Activated CD8-positive, alpha-beta memory T cell treated with anti-CD3 and anti-CD28 coated beads, Interleukin-2, amount 50 U/mL, for 24 hours (primary cell): ENCODE measurements at regions not wholly inside any gene's neighbourhood (a gene's known extent, or its start where the extent isn't known, plus 50 kb on each side); places are given as distances from the start of the nearest gene placed in this dataset.

ENCODE experiments used
- DNase-seq: peaks from one replicate; pipeline ENCODE4 v3.0.0-alpha.2; 2020; ENCODE audit errors: extremely low read depth

DNA sequence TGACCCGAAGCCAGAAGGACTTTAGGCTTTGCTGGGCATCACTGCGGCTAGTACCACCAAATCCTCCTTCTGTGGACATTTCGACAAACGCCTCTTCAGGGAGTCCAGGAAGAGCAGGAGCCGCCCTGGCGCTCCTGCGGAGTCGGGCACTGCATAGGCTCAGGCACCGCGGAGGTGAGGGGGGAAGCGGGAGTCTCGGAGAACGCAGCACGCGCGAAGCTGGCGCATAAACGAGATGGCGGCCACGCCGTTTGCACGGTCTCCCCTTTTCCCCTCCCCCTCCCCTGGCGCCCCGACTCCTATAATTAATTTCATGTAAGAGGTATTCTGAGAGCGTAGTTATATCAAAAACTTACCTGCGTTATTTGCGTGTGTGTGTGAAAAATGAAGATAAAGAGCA lies 137.8 kb upstream of the GAS1 start:
- no peak for DNase-seq

DNA sequence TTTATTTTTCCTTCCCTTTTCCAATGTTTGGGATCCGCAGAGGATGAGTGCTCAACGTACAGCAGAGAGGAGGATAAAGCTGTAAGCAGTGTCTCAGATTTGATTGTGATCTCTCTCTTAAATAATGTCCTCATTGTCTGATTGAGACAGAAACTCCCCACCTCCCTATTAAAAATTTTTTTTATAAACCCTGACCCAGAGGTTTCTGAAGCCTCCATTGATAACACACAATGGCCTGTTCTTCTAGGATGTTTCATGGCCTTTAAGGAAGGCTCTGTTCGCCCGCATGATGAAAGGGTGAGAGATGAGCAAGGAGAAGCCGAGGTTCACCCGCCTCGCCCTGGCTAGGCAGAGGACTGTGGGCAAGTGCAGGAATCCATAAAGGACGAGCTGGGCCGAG lies 138.2 kb upstream of the GAS1 start:
- no peak for DNase-seq

DNA sequence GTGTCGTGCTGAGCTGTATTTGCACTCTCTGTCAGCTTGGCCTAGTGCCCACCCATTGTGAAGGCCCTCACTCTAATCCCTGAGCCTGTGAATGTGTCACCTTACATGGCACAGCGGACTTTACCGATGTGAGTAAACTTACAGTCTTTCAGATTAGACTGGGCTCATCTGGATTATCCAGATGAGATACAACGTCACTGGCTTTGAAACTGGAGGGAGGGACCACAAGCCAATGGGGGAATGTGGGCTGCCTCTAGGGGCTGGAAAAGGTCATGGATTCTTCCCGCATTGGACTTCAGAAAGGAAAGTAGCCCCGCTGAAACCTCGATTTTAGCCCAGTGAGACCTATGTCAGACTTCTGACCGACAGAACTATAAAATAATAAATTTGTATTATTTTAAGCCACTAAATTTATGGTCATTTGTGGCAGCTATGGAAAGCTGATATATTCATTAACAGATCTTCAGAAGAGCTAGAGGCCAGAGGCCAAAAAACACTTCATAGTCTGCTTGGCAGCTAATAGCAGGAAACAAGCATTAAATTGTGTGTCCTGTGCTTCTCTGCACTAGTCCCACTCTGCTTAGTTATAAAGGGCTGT lies 139.0 kb upstream of the GAS1 start:
- DNase-seq = no peak

DNA sequence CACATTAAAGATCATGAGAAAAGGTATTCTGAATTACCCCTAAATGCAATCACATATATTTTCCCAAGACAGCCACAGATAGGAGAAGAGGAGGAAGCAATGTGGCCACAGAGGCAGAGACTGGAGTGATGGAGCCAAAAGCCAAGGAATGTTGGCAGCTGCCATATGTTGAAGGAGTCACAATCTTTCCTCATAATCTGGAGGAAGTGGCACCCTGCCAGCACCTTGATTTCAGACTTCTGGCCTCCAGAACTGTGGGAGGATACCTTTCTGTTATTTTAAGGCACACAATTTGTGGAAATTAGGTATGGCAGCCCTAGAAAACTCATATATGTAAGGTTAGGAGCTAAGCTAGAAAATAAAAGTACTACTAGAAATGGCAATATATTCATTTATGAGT lies 139.9 kb upstream of the GAS1 start:
- DNase-seq = no peak

DNA sequence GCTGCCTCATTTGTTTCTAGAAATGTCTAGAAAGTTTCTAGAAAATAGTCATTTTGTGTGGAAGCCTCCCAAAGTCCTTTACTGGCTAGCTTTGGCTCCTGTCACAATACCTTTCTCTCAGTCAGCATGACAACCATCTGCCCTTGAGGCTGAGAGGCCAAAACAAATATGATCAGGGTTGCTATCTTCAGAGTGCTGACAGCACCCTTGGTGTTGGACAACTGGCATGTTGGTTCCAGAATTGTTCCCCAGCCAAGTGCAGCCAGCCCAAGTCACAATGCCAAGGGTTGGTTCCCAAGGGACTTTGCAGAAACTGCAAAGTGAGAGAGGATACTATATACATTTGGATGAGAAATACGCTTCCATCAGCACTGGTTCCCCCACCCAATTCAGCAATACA lies 140.9 kb upstream of the GAS1 start:
- DNase-seq = no peak

DNA sequence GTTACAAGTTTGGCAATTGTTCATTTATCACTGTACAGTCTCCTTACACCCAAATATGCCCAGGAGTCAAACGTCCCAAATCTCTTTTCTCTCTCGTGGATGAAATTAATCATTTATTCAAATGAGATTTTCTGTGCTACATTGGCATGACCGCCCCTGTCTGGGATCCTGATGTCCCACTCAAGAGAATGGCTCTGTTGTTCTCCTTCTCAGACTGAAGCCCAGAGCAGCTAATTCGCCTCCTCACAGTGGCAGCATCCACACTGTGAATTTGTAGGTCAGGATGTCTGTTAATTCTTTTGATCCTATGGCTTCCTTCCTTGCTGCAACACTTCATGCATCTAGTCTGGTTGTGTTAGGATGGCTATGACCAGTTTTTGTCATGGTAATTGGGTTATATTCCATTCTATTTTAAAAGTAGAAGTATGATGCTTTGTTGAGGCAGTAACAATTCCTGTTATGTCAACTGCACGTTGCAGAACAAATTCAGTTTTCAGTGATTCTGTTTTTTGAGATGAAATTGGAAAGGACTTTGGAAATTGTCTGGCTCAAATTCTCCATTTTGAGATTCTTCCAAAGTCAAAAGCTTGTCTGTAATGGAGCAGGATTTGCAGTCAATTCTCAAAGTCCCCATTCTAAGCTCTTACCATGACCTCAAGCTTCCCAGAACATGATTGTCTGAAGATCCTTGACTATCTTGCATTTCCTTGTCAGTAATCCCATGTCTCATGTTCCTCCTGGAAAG lies 141.5 kb upstream of the GAS1 start:
- DNase-seq = no peak

DNA sequence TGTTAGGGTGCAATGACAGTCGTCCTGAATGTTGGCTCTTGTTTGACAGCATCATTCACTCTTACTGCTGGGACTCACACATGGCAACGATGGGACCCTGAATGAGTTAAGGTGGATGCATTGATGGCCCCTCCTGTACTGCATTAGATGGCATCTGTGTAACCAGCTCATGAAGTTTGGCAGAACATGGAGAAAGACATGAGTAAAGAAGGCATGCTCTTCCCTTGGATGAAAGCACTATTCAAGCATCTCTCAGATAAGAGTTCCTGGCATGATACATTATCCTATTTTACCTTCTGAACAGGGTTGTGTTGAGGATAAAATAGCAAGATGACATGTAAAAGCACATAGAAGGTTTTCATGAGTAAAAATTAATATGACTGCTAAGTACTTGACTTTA lies 142.2 kb upstream of the GAS1 start:
- DNase-seq = no peak

DNA sequence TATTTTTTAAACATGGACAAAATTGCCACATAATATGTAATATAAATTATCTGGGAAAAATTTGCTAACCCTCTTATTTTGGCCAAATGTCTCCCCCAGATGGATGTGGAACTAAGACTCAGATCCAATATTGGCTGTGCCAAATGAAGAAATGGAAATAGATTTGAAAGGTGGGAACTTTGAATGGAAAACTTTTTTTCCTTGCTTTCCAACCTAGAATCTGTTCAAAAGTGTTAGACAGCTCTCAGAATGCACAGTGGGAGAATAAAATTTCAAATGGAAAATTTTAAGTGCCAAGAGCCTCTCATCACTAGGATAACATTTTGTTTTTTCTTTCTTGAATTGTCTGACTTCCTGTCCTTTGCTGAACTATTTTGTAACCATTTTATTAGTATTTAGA lies 142.6 kb upstream of the GAS1 start:
- no peak for DNase-seq

DNA sequence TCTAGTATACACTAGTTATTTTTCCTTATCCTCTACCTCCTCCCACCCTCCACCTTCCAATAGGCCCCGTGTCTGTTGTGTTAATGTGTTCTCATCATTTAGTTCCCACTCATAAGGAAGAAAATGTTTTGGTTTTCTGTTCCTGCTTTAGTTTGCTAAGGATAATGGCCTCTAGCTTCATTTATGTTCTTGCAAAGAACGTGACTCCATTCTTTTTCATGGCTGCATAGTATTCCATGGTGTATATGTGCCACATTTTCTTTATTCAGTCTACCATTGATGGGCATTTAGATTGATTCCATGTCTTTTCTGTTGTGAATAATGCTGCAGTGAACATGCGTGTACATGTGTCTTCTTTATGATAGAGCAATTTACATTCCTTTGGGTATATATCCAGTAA lies 146.5 kb upstream of the GAS1 start:
- no peak for DNase-seq

DNA sequence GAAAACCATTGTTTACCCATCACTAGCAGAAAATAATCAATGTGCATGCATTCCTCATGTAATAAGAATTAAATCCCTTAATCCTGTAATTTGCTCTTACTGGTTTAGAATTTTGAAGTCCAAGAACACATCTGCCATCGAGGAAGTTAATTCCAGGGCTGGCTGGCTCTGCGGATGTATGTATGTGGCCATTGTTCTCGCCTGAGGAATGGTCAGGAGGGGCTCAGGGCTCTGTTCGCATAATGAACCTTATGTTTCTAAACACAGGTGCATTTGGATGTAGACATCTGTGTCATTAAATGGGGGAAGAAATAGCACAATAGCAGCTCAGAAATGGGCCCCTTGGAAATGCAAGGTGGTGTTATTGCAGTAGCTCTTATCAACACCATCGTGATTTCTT lies 148.6 kb upstream of the GAS1 start:
- no peak for DNase-seq

DNA sequence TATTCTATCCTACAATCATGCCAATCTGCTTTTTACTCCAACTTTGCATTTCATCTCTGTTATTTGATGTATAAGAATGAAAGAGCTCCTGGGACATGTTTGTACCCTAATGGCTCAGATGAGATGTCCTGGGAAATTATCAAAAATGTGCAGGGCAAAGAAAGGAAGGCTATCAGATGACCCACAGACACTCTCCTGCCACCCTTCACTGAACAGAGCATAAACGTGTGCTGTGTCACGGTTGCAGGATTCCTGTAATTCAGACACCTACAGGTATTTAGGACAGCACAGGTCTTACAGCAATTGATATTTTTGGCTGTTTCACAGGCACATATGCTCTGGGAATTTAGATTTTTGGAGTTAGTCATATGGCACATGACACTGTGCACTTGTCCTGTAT lies 149.2 kb upstream of the GAS1 start:
- no peak for DNase-seq

DNA sequence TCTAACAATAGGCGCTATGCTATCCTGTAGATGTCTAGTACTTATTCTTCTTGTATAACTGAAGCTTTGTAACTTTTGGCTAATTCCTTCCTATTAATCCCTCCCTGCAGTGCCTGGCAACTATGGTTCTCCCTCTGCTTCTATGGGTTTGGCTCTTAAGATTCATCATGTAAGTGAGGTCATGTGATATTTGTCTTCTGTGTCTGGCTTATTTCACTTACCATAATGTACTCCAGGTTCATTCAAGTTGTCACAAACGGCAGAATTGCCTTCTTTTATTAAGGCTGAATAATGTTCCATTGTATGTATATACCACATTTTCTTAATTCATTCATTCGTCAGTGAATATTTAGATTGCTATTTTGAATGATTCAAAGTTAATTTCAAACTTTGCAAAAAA lies 149.9 kb upstream of the GAS1 start:
- DNase-seq = no peak

DNA sequence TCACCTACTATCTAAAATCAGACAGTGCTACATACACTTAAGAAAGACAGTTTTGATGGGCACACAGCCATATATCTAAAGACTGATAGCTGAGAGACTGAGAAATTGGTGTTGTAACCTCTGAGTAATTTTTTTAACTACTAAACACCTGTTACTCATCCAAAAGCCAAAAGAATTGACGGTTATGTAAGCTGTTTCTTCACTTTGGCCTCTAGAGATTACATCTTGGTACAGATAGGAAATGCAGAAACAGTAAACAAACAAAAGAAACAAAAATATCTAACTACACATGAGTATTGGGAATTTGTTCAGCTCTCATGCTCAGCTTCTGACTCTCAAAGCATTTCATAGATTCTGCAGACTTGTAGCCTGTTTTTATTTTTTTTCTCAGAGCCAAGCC lies 152.1 kb upstream of the GAS1 start:
- DNase-seq = no peak

DNA sequence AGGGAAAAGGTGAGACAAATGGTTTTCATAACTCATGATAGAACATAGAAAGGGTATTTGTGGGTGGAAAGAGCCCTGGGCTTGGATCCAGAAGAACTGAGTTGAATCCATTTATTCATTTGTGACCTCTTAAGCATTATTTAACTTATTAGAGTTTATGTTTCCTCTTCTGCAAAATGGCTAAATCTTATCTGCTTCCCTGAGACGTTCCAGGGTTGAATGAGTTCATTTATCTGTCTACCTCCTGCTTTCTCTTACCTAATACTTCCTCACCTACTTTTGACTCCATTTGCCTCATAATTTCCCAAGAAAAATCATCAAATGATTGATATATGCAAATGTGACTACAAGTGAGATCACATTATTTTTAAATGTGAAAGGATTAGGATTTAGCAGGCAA lies 152.7 kb upstream of the GAS1 start:
- no peak for DNase-seq

DNA sequence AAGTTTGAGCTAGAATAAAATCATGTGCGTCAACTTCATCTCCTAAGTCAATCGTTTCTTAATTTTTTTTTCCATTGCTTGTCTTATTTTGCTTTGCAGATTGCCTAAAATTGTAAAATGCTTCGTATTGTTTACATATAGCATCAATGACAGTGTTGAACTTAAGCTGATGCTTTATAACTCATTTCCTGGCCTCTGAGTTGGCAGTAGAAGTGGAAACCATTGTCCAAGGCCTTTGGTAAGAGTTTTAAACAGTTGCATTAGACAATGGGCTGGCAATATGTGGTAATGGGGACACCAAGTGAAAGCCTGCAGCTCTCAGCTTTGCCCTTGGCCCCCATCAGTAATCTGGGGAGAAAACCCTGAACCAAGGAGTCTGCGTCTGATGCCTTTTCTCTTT lies 154.8 kb upstream of the GAS1 start:
- no peak for DNase-seq

DNA sequence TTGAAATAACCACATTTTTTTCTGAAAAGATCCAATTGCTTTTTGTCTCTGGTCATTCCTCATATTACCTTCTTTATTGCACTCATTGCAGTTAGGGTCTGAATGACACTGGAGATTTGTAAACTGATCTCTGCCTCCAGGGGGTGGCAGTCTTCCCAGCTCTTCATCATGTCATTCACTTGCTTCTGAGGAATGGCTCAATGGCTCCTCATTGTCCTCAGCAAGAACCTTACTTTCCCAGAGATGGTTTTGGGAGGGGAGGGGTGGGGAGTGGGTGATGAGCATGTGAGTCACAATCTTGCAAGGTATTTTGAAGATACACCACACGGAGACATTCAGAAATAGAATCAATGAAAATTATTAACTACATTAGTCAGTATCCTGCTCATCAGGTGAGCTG lies 159.8 kb upstream of the GAS1 start:
- DNase-seq = no peak

DNA sequence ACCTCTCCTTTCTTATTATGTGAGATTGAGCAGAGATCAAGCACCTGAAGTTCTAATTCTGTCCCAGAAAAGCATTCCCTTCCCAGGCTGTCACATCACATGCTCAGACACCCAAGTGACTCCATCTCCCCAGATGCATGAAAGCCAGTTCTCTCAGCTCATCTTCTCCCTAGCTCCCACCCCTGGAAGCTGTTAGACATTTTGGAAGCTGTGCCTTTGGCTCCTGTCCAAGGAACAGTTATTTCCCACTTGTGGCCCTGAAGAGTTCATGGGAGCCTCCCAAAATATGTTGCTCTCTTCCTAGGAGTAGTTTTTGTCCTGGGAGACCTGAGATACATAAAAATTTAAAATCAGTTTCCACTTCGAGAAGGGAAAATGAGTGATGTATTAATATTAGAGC lies 161.4 kb upstream of the GAS1 start:
- DNase-seq = no peak

DNA sequence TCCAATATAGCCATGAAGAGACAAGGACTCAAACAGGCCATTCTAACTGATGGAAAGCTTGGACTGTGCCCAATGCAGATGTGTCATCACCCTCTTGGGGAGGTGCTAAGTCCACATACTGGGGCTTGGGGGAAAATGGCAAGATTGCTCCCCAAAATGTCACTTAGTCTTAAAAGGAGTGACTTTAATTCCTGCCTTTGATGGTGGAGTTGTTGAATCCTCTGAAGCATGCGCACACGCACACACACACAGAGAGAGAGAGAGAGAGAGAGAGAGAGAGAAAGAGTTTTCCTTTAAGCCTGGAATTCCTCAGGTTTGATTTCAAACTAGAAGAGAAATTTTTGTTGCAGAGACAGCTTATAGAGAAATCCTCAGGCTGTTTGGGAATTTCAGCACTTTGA lies 161.9 kb upstream of the GAS1 start:
- DNase-seq = no peak

DNA sequence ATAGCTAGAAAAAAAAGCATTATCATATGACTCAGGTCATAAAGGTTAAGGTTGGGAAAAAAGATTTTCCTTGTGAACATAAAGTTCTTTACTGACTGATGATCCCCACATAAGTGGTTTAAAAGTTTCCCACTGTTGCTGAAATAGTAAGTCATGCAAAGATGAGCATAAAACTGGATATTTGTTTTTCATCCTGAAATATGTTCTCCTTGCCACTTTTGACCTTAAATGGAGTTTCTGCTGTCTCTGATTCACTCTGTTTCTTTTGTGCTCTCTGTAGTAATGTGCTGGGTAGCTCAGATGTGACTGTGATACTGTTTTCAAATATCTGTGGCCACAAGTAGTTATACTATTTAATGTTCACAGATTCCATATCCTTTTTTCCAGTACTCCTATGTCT lies 162.5 kb upstream of the GAS1 start:
- DNase-seq = no peak

DNA sequence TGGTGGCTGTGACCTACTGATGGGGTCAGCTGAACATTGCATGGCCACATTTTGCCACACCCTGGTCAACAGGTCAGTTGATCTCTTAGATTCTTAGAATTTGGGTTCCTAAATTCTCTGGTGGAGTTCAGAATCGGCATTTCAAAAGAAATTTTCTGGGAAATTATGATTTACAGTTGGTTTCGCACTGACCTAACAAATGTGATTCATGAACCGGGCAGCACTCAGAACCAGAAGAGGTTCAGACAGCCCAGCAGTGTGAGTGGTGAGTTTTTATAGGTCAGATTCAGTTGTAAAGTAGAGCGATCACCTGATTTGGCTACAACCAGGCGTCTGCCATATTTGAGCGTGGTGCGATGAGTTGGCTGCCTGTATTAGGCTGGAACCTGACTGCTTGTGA lies 163.7 kb upstream of the GAS1 start:
- DNase-seq = no peak

DNA sequence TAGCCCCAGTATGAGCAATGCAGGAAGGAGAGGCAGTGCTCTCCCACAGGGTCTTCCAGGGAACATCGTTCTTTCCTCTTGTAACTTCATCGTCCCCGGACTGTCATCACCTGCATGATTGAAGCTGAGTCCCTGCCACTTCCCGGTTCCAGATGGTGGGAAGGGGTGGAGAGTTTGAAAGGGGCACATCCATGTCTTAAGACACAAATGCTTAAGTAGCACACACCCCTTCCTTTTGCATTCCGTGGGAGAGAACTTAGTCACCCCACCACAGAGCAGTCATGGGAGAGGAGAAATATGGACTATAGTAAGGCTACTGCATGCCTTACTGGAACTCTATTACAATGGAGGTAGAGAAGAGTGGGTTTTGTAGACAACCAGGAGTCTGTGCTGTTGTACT lies 165.3 kb upstream of the GAS1 start:
- DNase-seq = no peak

DNA sequence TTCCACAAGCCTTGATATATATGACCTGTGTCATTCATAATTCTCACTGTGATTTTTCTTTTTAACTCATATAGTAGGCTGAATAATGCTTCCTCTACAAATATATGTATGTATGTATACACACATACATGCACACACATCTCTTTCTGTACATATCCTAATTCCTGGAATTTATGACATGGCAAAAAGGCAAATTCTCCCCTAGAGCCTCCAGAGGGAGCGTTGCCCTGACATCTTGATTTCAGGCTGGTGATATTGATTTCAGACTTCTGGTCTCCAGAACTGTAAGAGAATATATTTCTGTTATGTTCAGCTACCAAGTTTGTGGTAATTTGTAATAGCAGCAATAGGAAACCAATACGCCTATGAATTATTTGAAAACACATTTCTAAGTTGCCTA lies 166.6 kb upstream of the GAS1 start:
- DNase-seq = no peak

DNA sequence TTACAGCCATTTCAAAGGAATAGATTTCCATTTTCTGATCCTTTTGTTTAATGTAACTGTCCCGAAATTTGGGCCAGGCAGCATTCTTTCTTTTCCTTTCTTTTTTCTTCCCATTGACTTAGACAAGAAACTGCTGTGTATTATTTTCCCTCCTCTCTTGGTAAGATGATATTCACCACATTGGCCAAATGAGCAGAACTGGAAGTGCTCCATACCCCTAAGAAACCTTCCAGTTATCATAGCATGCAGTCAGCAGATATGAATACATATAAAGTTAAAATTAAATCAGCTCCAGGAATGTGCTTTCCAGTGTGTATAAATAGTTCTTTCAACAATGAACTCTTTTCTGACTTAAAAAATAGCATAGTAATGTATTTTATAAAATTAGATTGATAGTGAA lies 168.5 kb upstream of the GAS1 start:
- no peak for DNase-seq

DNA sequence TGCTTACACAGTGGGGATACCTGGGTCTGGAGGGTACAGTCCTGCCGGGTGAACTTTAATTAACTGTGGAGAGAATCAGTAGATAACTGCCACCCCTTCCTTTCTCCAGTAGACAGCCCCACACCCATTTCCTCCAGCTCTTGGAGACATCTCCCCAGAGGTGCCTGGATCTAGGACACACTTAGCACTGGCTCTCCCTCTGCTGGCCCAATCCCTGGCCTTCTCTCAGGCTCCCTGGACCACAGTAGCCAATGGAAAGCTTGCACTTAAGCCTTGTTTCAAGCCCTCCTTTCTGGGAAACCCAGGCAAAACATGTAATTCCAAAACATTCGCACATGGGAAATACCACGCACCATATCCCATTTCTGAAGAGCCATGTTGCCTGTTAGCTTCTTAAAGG lies 169.2 kb upstream of the GAS1 start:
- no peak for DNase-seq
